Fibroblast of the aortic adventitia (primary cell): ENCODE measurements at regions not wholly inside any gene's neighbourhood (a gene's known extent, or its start where the extent isn't known, plus 50 kb on each side); places are given as distances from the start of the nearest gene placed in this dataset.

ENCODE experiments used
- DNase-seq: peaks from one replicate; pipeline ENCODE4 v3.0.0-alpha.2; 2010; ENCODE audit warnings: low read depth
- H3K4me3 ChIP-seq: 2 replicates; pipeline ENCODE4 v1.5.1; 2011; ENCODE audit warnings: low read depth, mild to moderate bottlenecking, control low read depth, low read length, moderate library complexity
- CTCF ChIP-seq: IDR thresholded peaks from 2 replicates; pipeline ENCODE4 v1.5.1; 2011; ENCODE audit warnings: mild to moderate bottlenecking, low read length, control low read depth, inconsistent platforms; ENCODE audit not compliant: insufficient read depth

GRCh38 chr14:97499790-97500481 lies 702.8 kb downstream of the VRK1 start:
- no peak for DNase-seq
- no peak for TF ChIP-seq CTCF

GRCh38 chr14:97506626-97507025 lies 709.4 kb downstream of the VRK1 start:
- no peak for TF ChIP-seq CTCF
- DNase-seq: no peak
- H3K4me3 ChIP-seq: no peak overlapping the region

More at GRCh38 chr14:97499790-97500481, 702.8 kb downstream of the VRK1 start:
- no peak overlapping the region for H3K4me3 ChIP-seq

- no peak overlapping the region for H3K4me3 ChIP-seq
- no peak for TF ChIP-seq CTCF
- no peak for DNase-seq
Observed at GRCh38 chr14:97513891-97514290, 716.7 kb downstream of the VRK1 start.

- H3K4me3 ChIP-seq: no peak overlapping the region
- no peak for TF ChIP-seq CTCF
- DNase-seq: no peak
Observed at GRCh38 chr14:97517566-97518234, 720.5 kb downstream of the VRK1 start.

GRCh38 chr14:97523936-97524335 lies 726.8 kb downstream of the VRK1 start:
- no peak overlapping the region for H3K4me3 ChIP-seq
- TF ChIP-seq CTCF: no peak
- no peak for DNase-seq

GRCh38 chr14:97524589-97525319 lies 727.6 kb downstream of the VRK1 start:
- no peak for DNase-seq
- no peak overlapping the region for H3K4me3 ChIP-seq
- TF ChIP-seq CTCF: no peak
